ENCODE measurements at regions not wholly inside any gene's neighbourhood (a gene's known extent, or its start where the extent isn't known, plus 50 kb on each side); places are given as distances from the start of the nearest gene placed in this dataset.

GRCh38 chr21:19621837-19622496 is 1218.4 kb upstream of the TMPRSS15 start:
- Histone ChIP-seq H3K27me3 (no peaks in the 10 kb centered on the region), H3K36me3 (no peaks in the 10 kb centered on the region), H3K4me3 (no peak overlapping the region), H3K9me3 (no peaks in the 10 kb centered on the region), H3K27ac (no peak overlapping the region), H3K4me1 (no peaks in the 10 kb centered on the region)
- intact Hi-C loops (cut with DNase I): no loop called here
- no peak for TF ChIP-seq CTCF (IDR thresholded peaks at IDR 0.05)
- DNase-seq: no peak
- ATAC-seq: no peak

- Histone ChIP-seq H3K27me3 (no peaks in the 10 kb centered on the region), H3K36me3 (no peaks in the 10 kb centered on the region), H3K9me3 (no peaks in the 10 kb centered on the region), H3K27ac (no peak overlapping the region), H3K4me3 (no peak overlapping the region), H3K4me1 (no peaks in the 10 kb centered on the region)
- no peak for TF ChIP-seq CTCF (IDR thresholded peaks at IDR 0.05)
- DNase-seq (no peak), ATAC-seq (no peak)
- intact Hi-C loops (cut with DNase I): no loop called here
These were observed 1237.4 kb upstream of the TMPRSS15 start for GRCh38 chr21:19640964-19641363.

GRCh38 chr21:19648391-19648790 is 1244.8 kb upstream of the TMPRSS15 start:
- ATAC-seq (no peak), DNase-seq (no peak)
- intact Hi-C loops (cut with DNase I): no loop called here
- H3K27me3 ChIP-seq: no peaks in the 10 kb centered on the region
- H3K9me3 ChIP-seq: no peaks in the 10 kb centered on the region
- H3K27ac ChIP-seq: no peak overlapping the region
- no peak for TF ChIP-seq CTCF (IDR thresholded peaks at IDR 0.05)
- H3K4me3 ChIP-seq: no peak overlapping the region
- no peaks in the 10 kb centered on the region for H3K4me1 ChIP-seq
- no peaks in the 10 kb centered on the region for H3K36me3 ChIP-seq

- no peak for TF ChIP-seq CTCF (IDR thresholded peaks at IDR 0.05)
- Histone ChIP-seq H3K9me3 (no peaks in the 10 kb centered on the region), H3K27me3 (no peaks in the 10 kb centered on the region), H3K27ac (no peak overlapping the region), H3K4me1 (no peaks in the 10 kb centered on the region), H3K4me3 (no peak overlapping the region), H3K36me3 (no peaks in the 10 kb centered on the region)
- DNase-seq (no peak), ATAC-seq (no peak)
- intact Hi-C loops (cut with DNase I): no loop called here
These were observed 1279.9 kb upstream of the TMPRSS15 start for GRCh38 chr21:19683492-19683891.

GRCh38 chr21:19684328-19684727 is 1280.7 kb upstream of the TMPRSS15 start:
- Histone ChIP-seq H3K9me3 (no peaks in the 10 kb centered on the region), H3K36me3 (no peaks in the 10 kb centered on the region), H3K27me3 (no peaks in the 10 kb centered on the region), H3K4me3 (no peak overlapping the region), H3K4me1 (no peaks in the 10 kb centered on the region), H3K27ac (no peak overlapping the region)
- DNase-seq (peak; percentile 45), ATAC-seq (no peak)
- intact Hi-C loops (cut with DNase I): no loop called here
- no peak for TF ChIP-seq CTCF (IDR thresholded peaks at IDR 0.05)

GRCh38 chr21:19692231-19692630 is 1288.6 kb upstream of the TMPRSS15 start:
- H3K4me1 ChIP-seq: no peaks in the 10 kb centered on the region
- H3K27me3 ChIP-seq: no peaks in the 10 kb centered on the region
- ATAC-seq (no peak), DNase-seq (no peak)
- no peaks in the 10 kb centered on the region for H3K36me3 ChIP-seq
- TF ChIP-seq CTCF (IDR thresholded peaks at IDR 0.05): no peak
- intact Hi-C loops (cut with DNase I): no loop called here
- no peaks in the 10 kb centered on the region for H3K9me3 ChIP-seq
- no peak overlapping the region for H3K27ac ChIP-seq
- no peak overlapping the region for H3K4me3 ChIP-seq
